CD4-positive, alpha-beta memory T cell (primary cell): ENCODE measurements at regions not wholly inside any gene's neighbourhood (a gene's known extent, or its start where the extent isn't known, plus 50 kb on each side); places are given as distances from the start of the nearest gene placed in this dataset.
A peak's percentile ranks its signal among the peaks of the same experiment; 100 is the strongest.

Experiments used
- CTCF ChIA-PET: fragments of 350-600 bp; sonication (Branson Sonifier 250); formaldehyde crosslinking; loops from one replicate; lab custom pipeline; 2021; ENCODE audit warnings: inconsistent platforms; ENCODE audit not compliant: partially characterized antibody; lab: Charles Lee
- POLR2A ChIA-PET: fragments of 350-600 bp; sonication (Branson Sonifier 250); formaldehyde crosslinking; loops from one replicate; lab custom pipeline; 2021; ENCODE audit not compliant: partially characterized antibody; lab: Charles Lee
- DNase-seq, 5 donors: peaks; one replicate each; pipeline versions ENCODE4 v3.0.0 to v3.0.0-alpha.2; 2020 to 2022; ENCODE audit warnings: mixed read lengths in 1 of 5
- H3K27ac ChIP-seq: one replicate; pipeline ENCODE4 v1.7.0; 2013; ENCODE audit warnings: low read depth, low read length
- H3K27me3 ChIP-seq: 2 replicates; pipeline ENCODE4 v1.7.0; 2013; ENCODE audit warnings: mild to moderate bottlenecking, low read length, moderate library complexity; ENCODE audit not compliant: insufficient read depth
- H3K36me3 ChIP-seq: 2 replicates; pipeline ENCODE4 v1.7.0; 2013; ENCODE audit warnings: mild to moderate bottlenecking, low read length, moderate library complexity; ENCODE audit not compliant: insufficient read depth
- H3K4me1 ChIP-seq: 2 replicates; pipeline ENCODE4 v1.7.0; 2013; ENCODE audit warnings: mild to moderate bottlenecking, low read length, moderate library complexity; ENCODE audit not compliant: insufficient read depth
- H3K4me3 ChIP-seq, 2 donors: one replicate each; pipeline ENCODE4 v1.7.0; 2013; ENCODE audit warnings: low read length in 2 of 2, mild to moderate bottlenecking in 1 of 2
- H3K9me3 ChIP-seq, 2 donors: one replicate each; pipeline ENCODE4 v1.7.0; 2013; ENCODE audit warnings: low read length in 2 of 2, control low read depth in 1 of 2; ENCODE audit not compliant: control insufficient read depth in 1 of 2
- H3K27ac Mint-ChIP-seq, 7 donors: one replicate each; pipeline ENCODE4 v1.8.0; 2020 to 2021; ENCODE audit warnings: mixed read lengths in 7 of 7, mild to moderate bottlenecking in 6 of 7, inconsistent platforms in 3 of 7, moderate library complexity in 3 of 7
- H3K27me3 Mint-ChIP-seq, 2 donors: one replicate each; pipeline ENCODE4 v1.8.0; 2020 to 2021; ENCODE audit warnings: mixed read lengths in 2 of 2
- H3K36me3 Mint-ChIP-seq, 2 donors: one replicate each; pipeline ENCODE4 v1.8.0; 2020 to 2021; ENCODE audit warnings: mixed read lengths in 2 of 2, inconsistent platforms in 1 of 2, mild to moderate bottlenecking in 1 of 2
- H3K4me1 Mint-ChIP-seq, 4 donors: one replicate each; pipeline ENCODE4 v1.8.0; 2020 to 2021; ENCODE audit warnings: mixed read lengths in 4 of 4, mild to moderate bottlenecking in 1 of 4
- H3K4me3 Mint-ChIP-seq, 8 donors: one replicate each; pipeline ENCODE4 v1.8.0; 2020 to 2021; ENCODE audit warnings: mixed read lengths in 8 of 8, mild to moderate bottlenecking in 7 of 8, moderate library complexity in 6 of 8, inconsistent platforms in 3 of 8
- H3K9me3 Mint-ChIP-seq, 8 donors: one replicate each; pipeline ENCODE4 v1.8.0; 2020 to 2021; ENCODE audit warnings: mixed read lengths in 8 of 8, mild to moderate bottlenecking in 5 of 8, inconsistent platforms in 3 of 8, moderate library complexity in 1 of 8
- intact Hi-C: fragments of 100-400 bp; cut with micrococcal nuclease; formaldehyde crosslinking; loops from one replicate; pipeline ENCODE4 v1.15.1; 2023

DNA sequence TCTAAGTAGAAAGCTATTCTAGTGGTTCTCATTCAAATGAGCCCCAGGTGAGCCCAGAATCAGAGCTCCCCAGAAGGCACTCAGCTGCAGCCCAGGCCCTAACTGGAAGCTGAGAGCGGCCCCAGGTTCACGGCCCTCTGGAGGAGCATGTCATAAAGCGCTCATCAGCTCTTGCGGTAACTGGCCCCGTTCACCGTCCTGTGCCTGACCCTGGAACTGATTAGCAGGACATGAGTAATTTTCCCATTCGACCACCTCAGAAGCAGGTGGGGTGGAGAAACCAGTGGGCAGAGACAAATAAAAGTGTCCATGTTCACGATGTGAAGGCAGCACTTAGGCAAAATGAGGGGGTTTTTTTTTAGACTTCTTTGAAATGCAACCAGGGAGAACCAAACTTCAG lies 136.1 kb upstream of the LYZL2 start:
- no peak overlapping the region for H3K27ac Mint-ChIP-seq
- Histone ChIP-seq H3K4me3 (no peak overlapping the region), H3K27ac (no peak overlapping the region), H3K9me3 (peaks cover 0 to 7% of the 10 kb centered on the region in 2 donors), H3K27me3 (no peaks in the 10 kb centered on the region), H3K4me1 (no peaks in the 10 kb centered on the region), H3K36me3 (no peaks in the 10 kb centered on the region)
- no peak for DNase-seq
- ChIA-PET CTCF (interaction anchor here (0.6 to 1.2 kb wide), 3 partner anchors 13 to 57 kb away, joined by 3 to 4 read pairs (median 3); no protein-coding TSS in a partner anchor), POLR2A (no interaction called here)
- no peaks in the 10 kb centered on the region for H3K4me1 Mint-ChIP-seq
- peaks cover 0 to 2% of the 10 kb centered on the region in 2 donors for H3K27me3 Mint-ChIP-seq
- peaks cover 0 to 9% (median 7%) of the 10 kb centered on the region in 8 donors for H3K9me3 Mint-ChIP-seq
- H3K4me3 Mint-ChIP-seq, result no peak overlapping the region
- intact Hi-C loops, result no loop called here
- no peaks in the 10 kb centered on the region for H3K36me3 Mint-ChIP-seq

DNA sequence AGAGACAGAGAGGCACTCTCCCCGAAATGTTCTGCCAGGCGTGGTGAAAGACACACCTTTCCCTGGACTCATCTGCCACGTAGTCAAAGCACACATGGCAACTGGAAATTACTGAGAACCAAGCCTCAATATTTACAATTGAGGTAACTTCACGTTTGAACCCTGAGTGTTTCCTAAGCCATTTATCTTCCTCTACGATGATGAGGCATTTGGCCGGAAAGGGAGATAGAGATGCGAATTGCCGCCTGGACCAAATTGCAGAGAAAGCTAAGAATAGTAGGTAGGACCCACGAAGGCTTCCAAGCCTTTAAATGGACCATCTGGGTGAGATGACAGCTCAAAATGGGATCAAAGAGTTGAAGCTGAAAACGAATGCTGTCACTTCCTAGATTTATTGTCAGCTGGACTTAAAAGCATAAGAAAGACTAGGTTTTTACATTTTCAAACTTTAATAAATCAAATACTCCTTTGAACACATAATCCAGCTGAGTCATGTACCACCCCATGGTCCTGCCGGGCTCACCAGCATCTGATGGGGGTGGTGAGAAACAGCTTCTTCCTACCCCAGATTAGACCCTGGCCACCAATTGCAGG lies 135.6 kb upstream of the LYZL2 start:
- H3K27ac ChIP-seq, result no peak overlapping the region
- POLR2A ChIA-PET, result no interaction called here
- Mint-ChIP-seq H3K4me1 (no peaks in the 10 kb centered on the region), H3K9me3 (peaks cover 0 to 8% (median 4%) of the 10 kb centered on the region in 8 donors), H3K36me3 (no peaks in the 10 kb centered on the region), H3K27ac (no peak overlapping the region), H3K27me3 (peaks cover 0 to 2% of the 10 kb centered on the region in 2 donors), H3K4me3 (no peak overlapping the region)
- intact Hi-C loops, result no loop called here
- H3K27me3 ChIP-seq, result no peaks in the 10 kb centered on the region
- H3K4me1 ChIP-seq, result no peaks in the 10 kb centered on the region
- no peak for DNase-seq
- no peaks in the 10 kb centered on the region for H3K36me3 ChIP-seq
- H3K4me3 ChIP-seq, result no peak overlapping the region
- H3K9me3 ChIP-seq, result peaks cover 0 to 2% of the 10 kb centered on the region in 2 donors
- CTCF ChIA-PET, result interaction anchor here (0.6 to 1.9 kb wide), 4 partner anchors 13 to 58 kb away, joined by 3 to 6 read pairs (median 4); no protein-coding TSS in a partner anchor

- Histone ChIP-seq H3K9me3 (no peaks in the 10 kb centered on the region), H3K4me1 (no peaks in the 10 kb centered on the region), H3K27me3 (no peaks in the 10 kb centered on the region), H3K4me3 (no peak overlapping the region), H3K36me3 (no peaks in the 10 kb centered on the region), H3K27ac (no peak overlapping the region)
- POLR2A ChIA-PET, result no interaction called here
- Mint-ChIP-seq H3K36me3 (no peaks in the 10 kb centered on the region), H3K27me3 (peaks cover 0 to 2% of the 10 kb centered on the region in 2 donors), H3K4me3 (no peak overlapping the region), H3K9me3 (peaks cover 0 to 5% (median under 1%) of the 10 kb centered on the region in 8 donors), H3K4me1 (peaks cover 0 to 1% (median 0%) of the 10 kb centered on the region in 4 donors), H3K27ac (no peak overlapping the region)
- intact Hi-C loops, result no loop called here
- no peak for DNase-seq
- CTCF ChIA-PET, result interaction anchor here (1.4 to 1.9 kb wide), 2 partner anchors 10 to 12 kb away, joined by 3 to 6 read pairs; no protein-coding TSS in a partner anchor
Observed at GRCh38 chr10:30763918-30764317, 134.4 kb upstream of the LYZL2 start.

DNA sequence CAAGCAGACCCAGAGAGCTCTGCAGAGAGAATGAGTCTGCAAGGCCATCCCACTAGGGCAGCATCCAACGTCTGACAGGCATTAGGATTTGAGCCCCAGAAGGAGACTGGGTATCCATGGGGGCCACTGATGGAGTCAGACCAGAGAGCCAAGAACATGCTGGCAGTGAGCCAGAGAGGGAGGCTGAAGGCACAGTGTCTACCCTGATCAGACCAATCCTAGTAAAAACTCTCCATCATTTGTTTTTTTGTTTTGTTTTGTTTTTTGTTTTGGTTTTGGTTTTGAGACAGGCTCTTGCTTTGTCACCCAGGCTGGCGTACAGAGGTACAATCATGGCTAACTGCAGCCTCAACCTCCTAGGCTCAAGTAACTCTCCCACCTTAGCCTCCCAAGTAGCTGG lies 133.1 kb upstream of the LYZL2 start:
- H3K9me3 Mint-ChIP-seq, result peaks cover 0 to 5% (median 0%) of the 10 kb centered on the region in 8 donors
- peaks cover 0 to 1% (median 0%) of the 10 kb centered on the region in 4 donors for H3K4me1 Mint-ChIP-seq
- Histone ChIP-seq H3K9me3 (no peaks in the 10 kb centered on the region), H3K27ac (no peak overlapping the region), H3K27me3 (no peaks in the 10 kb centered on the region), H3K4me3 (no peak overlapping the region), H3K36me3 (no peaks in the 10 kb centered on the region), H3K4me1 (no peaks in the 10 kb centered on the region)
- DNase-seq, result no peak
- ChIA-PET POLR2A (no interaction called here), CTCF (interaction anchor here (1.4 to 1.5 kb wide), 2 partner anchors 9 to 11 kb away, joined by 3 to 4 read pairs; no protein-coding TSS in a partner anchor)
- peak overlapping the region in 1 of 8 donors; percentile 38 for H3K4me3 Mint-ChIP-seq
- H3K27ac Mint-ChIP-seq, result no peak overlapping the region
- peaks cover 0 to 2% of the 10 kb centered on the region in 2 donors for H3K27me3 Mint-ChIP-seq
- intact Hi-C loops, result no loop called here
- no peaks in the 10 kb centered on the region for H3K36me3 Mint-ChIP-seq

DNA sequence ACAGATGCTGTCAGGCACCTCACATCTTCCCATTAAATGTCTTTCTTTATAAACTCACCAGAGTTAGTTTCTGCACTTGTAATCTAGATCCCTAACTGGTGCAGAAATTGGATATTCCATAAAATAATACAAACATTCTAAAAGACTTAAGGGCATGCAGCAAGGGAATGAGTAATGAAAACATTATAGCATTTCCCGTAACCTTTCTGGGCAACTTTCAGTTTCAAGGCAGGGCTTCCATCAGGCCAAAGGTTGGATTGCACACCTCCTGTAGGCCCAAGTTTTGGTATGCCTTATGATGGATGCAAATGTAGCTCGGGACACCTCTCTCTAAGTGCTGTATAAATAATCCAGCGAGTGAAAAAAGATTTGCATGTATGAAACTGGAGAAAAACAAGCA lies 129.9 kb upstream of the LYZL2 start:
- Histone ChIP-seq H3K9me3 (no peaks in the 10 kb centered on the region), H3K4me1 (no peaks in the 10 kb centered on the region), H3K27me3 (no peaks in the 10 kb centered on the region), H3K36me3 (no peaks in the 10 kb centered on the region), H3K4me3 (no peak overlapping the region), H3K27ac (no peak overlapping the region)
- Mint-ChIP-seq H3K4me1 (peaks cover 0 to 1% (median 0%) of the 10 kb centered on the region in 4 donors), H3K27me3 (no peaks in the 10 kb centered on the region), H3K9me3 (peaks cover 0 to 5% (median 0%) of the 10 kb centered on the region in 8 donors), H3K27ac (peak overlapping the region in 1 of 7 donors; percentile 12), H3K36me3 (no peaks in the 10 kb centered on the region), H3K4me3 (no peak overlapping the region)
- ChIA-PET POLR2A (no interaction called here), CTCF (no interaction called here)
- no peak for DNase-seq
- intact Hi-C loops, result no loop called here

DNA sequence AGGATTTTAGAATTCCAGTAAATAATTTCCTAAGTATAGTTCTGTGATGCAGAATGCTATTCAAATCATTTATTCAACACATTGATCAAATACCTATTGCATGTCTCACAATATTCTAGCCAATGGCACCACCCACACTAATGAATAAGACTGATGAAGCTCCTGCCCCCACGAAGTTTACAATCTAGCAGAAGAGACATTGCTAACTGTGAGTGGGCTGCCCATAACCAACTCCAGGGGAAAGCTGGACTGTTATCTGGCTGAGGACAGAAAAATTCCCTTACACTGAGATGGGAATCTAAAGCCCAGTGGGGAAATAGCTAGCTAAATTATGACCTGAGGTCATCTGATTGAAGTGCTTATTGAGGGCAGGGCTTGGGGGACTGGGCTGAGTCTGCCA lies 128.8 kb upstream of the LYZL2 start:
- intact Hi-C loops, result no loop called here
- ChIA-PET POLR2A (no interaction called here), CTCF (no interaction called here)
- no peak overlapping the region for H3K27ac ChIP-seq
- Mint-ChIP-seq H3K9me3 (peaks cover 0 to 5% (median 0%) of the 10 kb centered on the region in 8 donors), H3K36me3 (no peaks in the 10 kb centered on the region), H3K4me3 (no peak overlapping the region), H3K4me1 (peaks cover 0 to 1% (median 0%) of the 10 kb centered on the region in 4 donors), H3K27ac (no peak overlapping the region), H3K27me3 (no peaks in the 10 kb centered on the region)
- DNase-seq, result no peak
- no peaks in the 10 kb centered on the region for H3K4me1 ChIP-seq
- no peak overlapping the region for H3K4me3 ChIP-seq
- no peaks in the 10 kb centered on the region for H3K9me3 ChIP-seq
- H3K27me3 ChIP-seq, result no peaks in the 10 kb centered on the region
- H3K36me3 ChIP-seq, result no peaks in the 10 kb centered on the region

DNA sequence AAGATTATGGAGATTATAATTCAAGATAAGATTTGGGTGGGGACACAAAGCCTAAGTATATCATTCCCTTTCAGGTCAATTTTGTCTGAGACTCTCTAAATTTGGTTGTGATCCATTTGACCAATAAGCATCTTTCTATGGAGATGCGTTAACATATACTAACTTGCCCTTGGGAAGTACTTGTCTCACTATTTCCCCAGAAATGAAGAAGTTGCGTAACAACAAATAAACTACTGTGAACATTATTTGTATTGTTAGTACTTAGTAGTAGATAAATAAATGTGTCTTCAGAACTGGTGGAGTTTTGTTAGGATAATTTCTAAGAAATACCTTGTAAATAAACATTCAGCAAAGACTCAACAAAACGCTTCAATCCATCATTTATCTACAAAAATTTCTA lies 127.3 kb upstream of the LYZL2 start:
- H3K4me1 Mint-ChIP-seq, result peaks cover 0 to 2% (median 1%) of the 10 kb centered on the region in 4 donors
- Histone ChIP-seq H3K4me3 (no peak overlapping the region), H3K9me3 (no peaks in the 10 kb centered on the region), H3K27me3 (no peaks in the 10 kb centered on the region), H3K27ac (no peak overlapping the region), H3K4me1 (no peaks in the 10 kb centered on the region), H3K36me3 (no peaks in the 10 kb centered on the region)
- intact Hi-C loops, result no loop called here
- H3K27me3 Mint-ChIP-seq, result peaks cover 0 to 1% of the 10 kb centered on the region in 2 donors
- no peak overlapping the region for H3K4me3 Mint-ChIP-seq
- H3K27ac Mint-ChIP-seq, result no peak overlapping the region
- no peaks in the 10 kb centered on the region for H3K36me3 Mint-ChIP-seq
- peaks cover 0 to 5% (median 0%) of the 10 kb centered on the region in 8 donors for H3K9me3 Mint-ChIP-seq
- POLR2A ChIA-PET, result no interaction called here
- DNase-seq, result no peak
- CTCF ChIA-PET, result no interaction called here
